ENCODE measurements at regions not wholly inside any gene's neighbourhood (a gene's known extent, or its start where the extent isn't known, plus 50 kb on each side); places are given as distances from the start of the nearest gene placed in this dataset.

DNA sequence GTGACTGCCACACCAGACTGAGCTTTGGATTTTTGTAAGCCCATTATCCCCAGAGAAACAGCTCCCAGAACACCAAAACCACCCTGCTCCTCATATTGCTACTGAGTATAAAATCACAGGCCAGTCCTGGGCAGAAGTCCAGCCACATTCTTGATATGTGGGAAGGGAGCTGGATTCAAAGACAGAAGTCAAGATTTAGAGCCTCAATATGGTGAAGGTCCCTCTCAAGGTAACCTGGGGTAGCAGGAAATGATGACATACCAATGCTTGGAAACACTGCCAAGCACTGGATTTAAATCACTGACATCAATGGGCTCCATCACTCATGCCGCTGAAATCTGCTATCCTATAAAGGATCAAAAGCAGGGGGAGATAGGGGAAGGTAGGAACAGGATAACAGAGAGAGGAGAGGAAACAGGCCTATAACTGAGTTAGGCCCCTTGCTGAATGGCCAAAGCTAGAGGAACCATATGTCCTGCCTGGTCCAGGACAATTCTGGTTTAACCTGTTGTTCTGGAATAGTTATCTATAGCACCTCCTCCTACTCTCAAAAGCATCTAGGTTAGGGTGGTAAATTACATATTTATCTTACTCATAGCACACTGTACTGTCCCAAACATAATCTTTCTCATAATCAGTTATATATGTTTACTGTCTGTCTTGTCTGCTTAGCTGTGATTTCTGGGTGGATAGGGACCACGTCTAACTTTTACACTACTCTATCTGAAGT lies 83.7 kb upstream of the NHS start:
- intact Hi-C loops (cut with micrococcal nuclease; ENCODE audit: unreplicated experiment) (no loop called here), in situ Hi-C loops (cut with MboI) (no loop called here)
- no peak overlapping the region for H3K4me2 ChIP-seq (ENCODE audit: control insufficient read depth, insufficient read depth)
- H3K9ac ChIP-seq (ENCODE audit: control insufficient read depth, insufficient read depth, low read length): no peak overlapping the region
- no peaks in the 10 kb centered on the region for H3K79me2 ChIP-seq (ENCODE audit: control insufficient read depth, insufficient read depth, low read length)
- no peak for ATAC-seq
- H3K27me3 ChIP-seq (replicated peaks in 1 of 2; ENCODE audit: control insufficient read depth in 2 of 2, insufficient read depth in 2 of 2, low read length in 1 of 2): no peaks in the 10 kb centered on the region
- H3K4me1 ChIP-seq (ENCODE audit: control insufficient read depth, insufficient read depth, low read length): no peaks in the 10 kb centered on the region
- BruUV-seq (replicated peaks): no TSS peak
- no peak overlapping the region for H3K4me3 ChIP-seq
- WGBS (ENCODE audit: insufficient coverage, insufficient replicate concordance, low lambda C conversion rate, missing lambda C conversion rate): 62% methylated on average over 2 of the region's 2 CpGs
- CTCF ChIA-PET: interaction anchor here (1.1 kb wide), 1 partner anchor 49 kb away, joined by 3 read pairs; no protein-coding TSS in a partner anchor
- RAD21 ChIA-PET (ENCODE audit: unreplicated experiment): no interaction called here
- H2AFZ ChIP-seq (ENCODE audit: control insufficient read depth, low read depth, low read length): no peak overlapping the region
- no peaks in the 10 kb centered on the region for H4K20me1 ChIP-seq (ENCODE audit: control insufficient read depth, insufficient read depth)
- DNase-seq (ENCODE audit: low read depth, low spot score): no peak
- no peaks in the 10 kb centered on the region for H3K9me3 ChIP-seq (replicated peaks; ENCODE audit: control insufficient read depth, insufficient read depth, low read length)
- POLR2A ChIA-PET: no interaction called here
- SMC1A ChIA-PET (ENCODE audit: uncharacterized antibody, unreplicated experiment): interaction anchor here (0.9 kb wide), 1 partner anchor 8 kb away, joined by 4 read pairs; no protein-coding TSS in a partner anchor
- no peaks in the 10 kb centered on the region for H3K36me3 ChIP-seq (ENCODE audit: control insufficient read depth in 2 of 2, insufficient read depth in 2 of 2, low read length in 1 of 2)
- no peak overlapping the region for H3K27ac ChIP-seq (ENCODE audit: control insufficient read depth, insufficient read depth)
- no peak for FAIRE-seq
- TF ChIP-seq CEBPZ (IDR thresholded peaks at IDR 0.05; ENCODE audit: low read depth, low read length) (no peak), PAX8 (IDR thresholded peaks at IDR 0.05) (no peak), IRF5 (IDR thresholded peaks at IDR 0.05; ENCODE audit: borderline replicate concordance) (no peak), RB1 (IDR thresholded peaks at IDR 0.05; ENCODE audit: borderline replicate concordance) (no peak), RELB (IDR thresholded peaks at IDR 0.05; ENCODE audit: low read depth) (no peak), SP1 (IDR thresholded peaks at IDR 0.05; ENCODE audit: low read depth, low read length) (no peak), NFYB (IDR thresholded peaks at IDR 0.05; ENCODE audit: insufficient read depth, low read depth, low read length) (no peak), FOXK2 (IDR thresholded peaks at IDR 0.05) (no peak)
- TF ChIP-seq, protein P1, sequence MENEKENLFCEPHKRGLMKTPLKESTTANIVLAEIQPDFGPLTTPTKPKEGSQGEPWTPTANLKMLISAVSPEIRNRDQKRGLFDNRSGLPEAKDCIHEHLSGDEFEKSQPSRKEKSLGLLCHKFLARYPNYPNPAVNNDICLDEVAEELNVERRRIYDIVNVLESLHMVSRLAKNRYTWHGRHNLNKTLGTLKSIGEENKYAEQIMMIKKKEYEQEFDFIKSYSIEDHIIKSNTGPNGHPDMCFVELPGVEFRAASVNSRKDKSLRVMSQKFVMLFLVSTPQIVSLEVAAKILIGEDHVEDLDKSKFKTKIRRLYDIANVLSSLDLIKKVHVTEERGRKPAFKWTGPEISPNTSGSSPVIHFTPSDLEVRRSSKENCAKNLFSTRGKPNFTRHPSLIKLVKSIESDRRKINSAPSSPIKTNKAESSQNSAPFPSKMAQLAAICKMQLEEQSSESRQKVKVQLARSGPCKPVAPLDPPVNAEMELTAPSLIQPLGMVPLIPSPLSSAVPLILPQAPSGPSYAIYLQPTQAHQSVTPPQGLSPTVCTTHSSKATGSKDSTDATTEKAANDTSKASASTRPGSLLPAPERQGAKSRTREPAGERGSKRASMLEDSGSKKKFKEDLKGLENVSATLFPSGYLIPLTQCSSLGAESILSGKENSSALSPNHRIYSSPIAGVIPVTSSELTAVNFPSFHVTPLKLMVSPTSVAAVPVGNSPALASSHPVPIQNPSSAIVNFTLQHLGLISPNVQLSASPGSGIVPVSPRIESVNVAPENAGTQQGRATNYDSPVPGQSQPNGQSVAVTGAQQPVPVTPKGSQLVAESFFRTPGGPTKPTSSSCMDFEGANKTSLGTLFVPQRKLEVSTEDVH (IDR thresholded peaks at IDR 0.05; ENCODE audit: low read depth, partially characterized antibody): no peak
- TF ChIP-seq, protein P2, sequence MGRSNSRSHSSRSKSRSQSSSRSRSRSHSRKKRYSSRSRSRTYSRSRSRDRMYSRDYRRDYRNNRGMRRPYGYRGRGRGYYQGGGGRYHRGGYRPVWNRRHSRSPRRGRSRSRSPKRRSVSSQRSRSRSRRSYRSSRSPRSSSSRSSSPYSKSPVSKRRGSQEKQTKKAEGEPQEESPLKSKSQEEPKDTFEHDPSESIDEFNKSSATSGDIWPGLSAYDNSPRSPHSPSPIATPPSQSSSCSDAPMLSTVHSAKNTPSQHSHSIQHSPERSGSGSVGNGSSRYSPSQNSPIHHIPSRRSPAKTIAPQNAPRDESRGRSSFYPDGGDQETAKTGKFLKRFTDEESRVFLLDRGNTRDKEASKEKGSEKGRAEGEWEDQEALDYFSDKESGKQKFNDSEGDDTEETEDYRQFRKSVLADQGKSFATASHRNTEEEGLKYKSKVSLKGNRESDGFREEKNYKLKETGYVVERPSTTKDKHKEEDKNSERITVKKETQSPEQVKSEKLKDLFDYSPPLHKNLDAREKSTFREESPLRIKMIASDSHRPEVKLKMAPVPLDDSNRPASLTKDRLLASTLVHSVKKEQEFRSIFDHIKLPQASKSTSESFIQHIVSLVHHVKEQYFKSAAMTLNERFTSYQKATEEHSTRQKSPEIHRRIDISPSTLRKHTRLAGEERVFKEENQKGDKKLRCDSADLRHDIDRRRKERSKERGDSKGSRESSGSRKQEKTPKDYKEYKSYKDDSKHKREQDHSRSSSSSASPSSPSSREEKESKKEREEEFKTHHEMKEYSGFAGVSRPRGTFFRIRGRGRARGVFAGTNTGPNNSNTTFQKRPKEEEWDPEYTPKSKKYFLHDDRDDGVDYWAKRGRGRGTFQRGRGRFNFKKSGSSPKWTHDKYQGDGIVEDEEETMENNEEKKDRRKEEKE (IDR thresholded peaks at IDR 0.05): no peak

Measured in GM12878 (cell line).